ENCODE measurements at regions not wholly inside any gene's neighbourhood (a gene's known extent, or its start where the extent isn't known, plus 50 kb on each side); places are given as distances from the start of the nearest gene placed in this dataset.

DNA sequence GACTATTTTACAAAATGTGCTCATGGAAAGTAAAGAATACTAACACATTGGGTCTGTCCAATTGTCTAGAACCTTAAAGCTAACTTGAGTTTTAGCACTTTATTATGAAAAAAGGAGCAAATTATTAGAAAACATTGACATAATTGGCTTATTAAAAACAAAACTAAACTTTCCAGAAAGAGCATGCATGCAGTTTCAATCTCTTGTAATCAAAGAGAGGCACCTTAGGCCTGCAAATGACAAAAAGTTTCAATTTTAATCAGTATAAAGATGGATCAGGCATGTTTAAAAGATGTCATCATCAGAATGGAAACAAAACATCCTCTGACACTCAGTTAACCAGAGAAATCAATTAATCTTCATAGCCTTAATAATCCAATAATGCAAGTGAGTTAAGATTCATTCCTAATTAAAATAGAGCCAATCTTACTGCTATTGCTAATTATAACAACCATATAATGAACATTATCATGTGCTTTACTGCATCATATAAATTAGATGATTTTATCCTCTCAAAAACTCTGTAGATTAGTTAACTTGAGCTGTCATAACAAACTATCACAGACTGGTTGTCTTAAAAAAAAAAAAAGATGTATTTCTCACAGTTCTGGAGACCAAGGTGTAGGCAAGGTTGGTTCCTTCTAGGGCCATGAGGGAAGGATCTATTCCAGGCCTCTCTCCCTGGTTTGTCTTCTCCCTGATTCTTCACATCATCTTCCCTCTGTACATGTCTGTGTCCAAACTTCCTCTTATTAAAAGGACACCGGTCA lies 131.4 kb downstream of the RPAP3 start:
- WGBS: 88% methylated on average over 1 of the region's 1 CpG

DNA sequence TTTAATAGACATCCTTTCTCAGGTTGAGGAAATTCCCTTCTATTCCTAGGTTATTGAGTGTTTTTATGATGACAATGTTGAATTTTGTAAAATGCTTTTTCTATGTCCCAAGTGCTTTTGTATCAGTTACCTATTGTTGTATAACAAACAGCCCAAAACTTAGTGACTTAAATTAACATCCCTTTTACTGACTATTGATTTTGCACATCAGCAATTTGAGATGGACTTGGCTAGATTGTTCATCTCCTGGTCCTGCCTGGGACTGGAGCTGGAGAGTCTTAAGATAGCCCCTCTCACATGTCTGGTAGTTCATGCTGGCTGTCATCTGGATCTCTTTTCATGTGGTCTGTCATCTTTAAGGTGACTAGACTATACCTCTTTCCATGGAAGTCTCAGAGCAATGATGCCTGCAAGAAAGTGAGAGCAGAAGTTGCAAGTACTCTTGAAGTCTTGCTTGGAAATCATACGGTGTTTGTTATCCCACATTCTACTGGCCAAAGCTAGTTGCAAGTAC lies 132.6 kb downstream of the RPAP3 start:
- Histone ChIP-seq H3K27me3 (no peaks in the 10 kb centered on the region), H3K36me3 (no peaks in the 10 kb centered on the region), H3K9me3 (no peaks in the 10 kb centered on the region), H3K4me3 (no peak overlapping the region), H3K27ac (no peak overlapping the region), H3K4me1 (peaks cover 3% of the 10 kb centered on the region)
- TF ChIP-seq POLR2AphosphoS5 (IDR thresholded peaks at IDR 0.05) (no peak), EP300 (IDR thresholded peaks at IDR 0.05) (no peak), POLR2A (IDR thresholded peaks at IDR 0.05) (no peak)
- TF ChIP-seq, protein P1, sequence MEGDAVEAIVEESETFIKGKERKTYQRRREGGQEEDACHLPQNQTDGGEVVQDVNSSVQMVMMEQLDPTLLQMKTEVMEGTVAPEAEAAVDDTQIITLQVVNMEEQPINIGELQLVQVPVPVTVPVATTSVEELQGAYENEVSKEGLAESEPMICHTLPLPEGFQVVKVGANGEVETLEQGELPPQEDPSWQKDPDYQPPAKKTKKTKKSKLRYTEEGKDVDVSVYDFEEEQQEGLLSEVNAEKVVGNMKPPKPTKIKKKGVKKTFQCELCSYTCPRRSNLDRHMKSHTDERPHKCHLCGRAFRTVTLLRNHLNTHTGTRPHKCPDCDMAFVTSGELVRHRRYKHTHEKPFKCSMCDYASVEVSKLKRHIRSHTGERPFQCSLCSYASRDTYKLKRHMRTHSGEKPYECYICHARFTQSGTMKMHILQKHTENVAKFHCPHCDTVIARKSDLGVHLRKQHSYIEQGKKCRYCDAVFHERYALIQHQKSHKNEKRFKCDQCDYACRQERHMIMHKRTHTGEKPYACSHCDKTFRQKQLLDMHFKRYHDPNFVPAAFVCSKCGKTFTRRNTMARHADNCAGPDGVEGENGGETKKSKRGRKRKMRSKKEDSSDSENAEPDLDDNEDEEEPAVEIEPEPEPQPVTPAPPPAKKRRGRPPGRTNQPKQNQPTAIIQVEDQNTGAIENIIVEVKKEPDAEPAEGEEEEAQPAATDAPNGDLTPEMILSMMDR (IDR thresholded peaks at IDR 0.05): no peak
- WGBS: 85% methylated on average over 1 of the region's 1 CpG
- DNase-seq (ENCODE audit: low spot score in 2 of 2): no peak

More for the DNA sequence above, 131.4 kb downstream of the RPAP3 start:
- TF ChIP-seq EP300 (IDR thresholded peaks at IDR 0.05) (no peak), POLR2A (IDR thresholded peaks at IDR 0.05) (no peak), POLR2AphosphoS5 (IDR thresholded peaks at IDR 0.05) (no peak)
- TF ChIP-seq, protein P1 (IDR thresholded peaks at IDR 0.05): no peak
- H3K27me3 ChIP-seq: no peaks in the 10 kb centered on the region
- no peaks in the 10 kb centered on the region for H3K9me3 ChIP-seq
- H3K4me3 ChIP-seq: no peak overlapping the region
- H3K4me1 ChIP-seq: peaks cover 3% of the 10 kb centered on the region
- no peak for DNase-seq (ENCODE audit: low spot score in 2 of 2)
- H3K36me3 ChIP-seq: no peaks in the 10 kb centered on the region
- H3K27ac ChIP-seq: no peak overlapping the region

DNA sequence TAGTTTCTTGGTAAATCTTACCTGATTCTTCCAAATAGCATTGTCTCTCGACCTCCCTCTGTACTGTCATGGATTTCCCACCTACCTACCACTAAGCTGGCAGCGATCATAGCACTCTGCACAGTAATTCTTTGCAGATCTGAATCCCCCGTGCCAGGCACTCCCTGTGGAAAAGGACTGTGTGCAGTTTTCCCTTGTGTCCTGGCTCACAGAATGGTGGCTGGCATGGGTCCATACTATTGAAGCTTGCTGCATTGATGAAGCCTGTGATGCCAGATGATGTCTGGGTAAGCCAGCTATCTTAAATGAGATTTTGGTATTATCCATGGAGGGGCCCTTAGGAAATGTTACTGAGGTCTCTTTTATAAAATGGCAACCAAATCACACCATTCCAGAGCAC lies 135.7 kb downstream of the RPAP3 start:
- no peak for DNase-seq (ENCODE audit: low spot score in 2 of 2)
- no peaks in the 10 kb centered on the region for H3K4me1 ChIP-seq
- H3K27me3 ChIP-seq: no peaks in the 10 kb centered on the region
- H3K27ac ChIP-seq: no peak overlapping the region
- no peaks in the 10 kb centered on the region for H3K36me3 ChIP-seq
- no peak overlapping the region for H3K4me3 ChIP-seq
- TF ChIP-seq POLR2A (IDR thresholded peaks at IDR 0.05): no peak
- WGBS: 79% methylated on average over 3 of the region's 3 CpGs
- H3K9me3 ChIP-seq: no peaks in the 10 kb centered on the region

DNA sequence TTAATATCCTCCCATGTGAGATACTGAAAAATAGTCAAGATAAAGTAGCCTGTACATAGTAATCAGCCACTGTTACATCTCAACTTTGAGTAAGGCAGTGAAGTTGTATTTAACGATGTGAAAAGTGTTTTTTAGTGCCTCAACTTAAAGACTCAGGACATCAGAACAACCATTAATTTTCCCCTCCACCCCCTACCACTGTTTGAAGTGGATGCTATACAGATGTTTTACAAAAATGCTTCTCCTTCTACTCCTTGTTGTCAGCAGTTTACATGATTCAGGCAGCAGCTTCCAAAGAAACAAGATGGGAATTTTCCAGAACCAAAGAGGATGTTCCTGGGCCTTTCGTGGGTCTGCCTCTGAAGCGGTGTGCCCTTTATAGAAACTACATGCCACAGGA lies 143.6 kb downstream of the RPAP3 start:
- H3K36me3 ChIP-seq: no peaks in the 10 kb centered on the region
- WGBS: 69% methylated on average over 3 of the region's 3 CpGs
- no peaks in the 10 kb centered on the region for H3K27me3 ChIP-seq
- no peaks in the 10 kb centered on the region for H3K4me1 ChIP-seq
- TF ChIP-seq EP300 (IDR thresholded peaks at IDR 0.05) (no peak), POLR2A (IDR thresholded peaks at IDR 0.05) (no peak), POLR2AphosphoS5 (IDR thresholded peaks at IDR 0.05) (no peak)
- TF ChIP-seq, protein P1 (IDR thresholded peaks at IDR 0.05): no peak
- no peak for DNase-seq (ENCODE audit: low spot score in 2 of 2)
- H3K4me3 ChIP-seq: no peak overlapping the region
- H3K27ac ChIP-seq: no peak overlapping the region
- H3K9me3 ChIP-seq: no peaks in the 10 kb centered on the region

DNA sequence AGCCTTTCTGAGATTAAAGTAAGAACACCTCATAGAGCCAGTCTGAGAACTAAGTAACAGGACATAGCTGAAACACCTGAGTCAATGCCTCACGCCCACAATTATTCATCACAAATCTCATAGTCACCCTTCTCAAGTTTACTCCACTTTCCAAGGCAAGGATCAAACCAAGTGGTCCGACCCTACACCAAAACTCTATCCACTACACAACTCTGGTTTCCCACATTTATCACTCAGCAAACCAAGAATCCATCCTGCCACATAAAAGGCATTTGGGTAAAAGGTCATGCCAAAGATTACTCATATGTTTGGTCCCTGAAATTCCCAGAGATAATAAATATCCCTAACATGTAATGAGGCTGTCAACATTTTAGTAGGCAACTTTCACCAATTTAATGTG lies 144.1 kb downstream of the RPAP3 start:
- WGBS: 52% methylated on average over 2 of the region's 2 CpGs
- no peak overlapping the region for H3K27ac ChIP-seq
- H3K36me3 ChIP-seq: no peaks in the 10 kb centered on the region
- H3K4me3 ChIP-seq: no peak overlapping the region
- H3K27me3 ChIP-seq: no peaks in the 10 kb centered on the region
- DNase-seq (ENCODE audit: low spot score in 2 of 2): no peak
- TF ChIP-seq, protein P1 (IDR thresholded peaks at IDR 0.05): no peak
- TF ChIP-seq POLR2A (IDR thresholded peaks at IDR 0.05): no peak
- no peak for TF ChIP-seq POLR2AphosphoS5 (IDR thresholded peaks at IDR 0.05)
- TF ChIP-seq EP300 (IDR thresholded peaks at IDR 0.05): no peak
- H3K9me3 ChIP-seq: no peaks in the 10 kb centered on the region
- no peaks in the 10 kb centered on the region for H3K4me1 ChIP-seq

Data from suprapubic skin (tissue), 4 donors.